Esophagus muscularis mucosa (tissue), 4 donors: ENCODE measurements at regions not wholly inside any gene's neighbourhood (a gene's known extent, or its start where the extent isn't known, plus 50 kb on each side); places are given as distances from the start of the nearest gene placed in this dataset.

Experiments used
- EP300 ChIP-seq: sonication (generic); formaldehyde crosslinking; IDR thresholded peaks from one replicate; pipeline ENCODE4 v1.6.1; 2017; ENCODE audit warnings: antibody characterized with exemption
- POLR2A ChIP-seq: fragments of 450-650 bp; IDR thresholded peaks from one replicate; pipeline ENCODE4 v1.6.1; 2017; ENCODE audit warnings: antibody characterized with exemption, moderate library complexity, mild to moderate bottlenecking, low read depth
- TF ChIP-seq, protein P1 (sequence below), 3 experiments: fragments of 200-600 bp in 2 of 3; fragments of 450-650 bp in 1 of 3; sonication (generic) in 2 of 3; IDR thresholded peaks; one replicate each; pipeline ENCODE4 v1.5.1; 2017 to 2019; ENCODE audit warnings: antibody characterized with exemption in 3 of 3, mild to moderate bottlenecking in 2 of 3, moderate library complexity in 1 of 3

DNA sequence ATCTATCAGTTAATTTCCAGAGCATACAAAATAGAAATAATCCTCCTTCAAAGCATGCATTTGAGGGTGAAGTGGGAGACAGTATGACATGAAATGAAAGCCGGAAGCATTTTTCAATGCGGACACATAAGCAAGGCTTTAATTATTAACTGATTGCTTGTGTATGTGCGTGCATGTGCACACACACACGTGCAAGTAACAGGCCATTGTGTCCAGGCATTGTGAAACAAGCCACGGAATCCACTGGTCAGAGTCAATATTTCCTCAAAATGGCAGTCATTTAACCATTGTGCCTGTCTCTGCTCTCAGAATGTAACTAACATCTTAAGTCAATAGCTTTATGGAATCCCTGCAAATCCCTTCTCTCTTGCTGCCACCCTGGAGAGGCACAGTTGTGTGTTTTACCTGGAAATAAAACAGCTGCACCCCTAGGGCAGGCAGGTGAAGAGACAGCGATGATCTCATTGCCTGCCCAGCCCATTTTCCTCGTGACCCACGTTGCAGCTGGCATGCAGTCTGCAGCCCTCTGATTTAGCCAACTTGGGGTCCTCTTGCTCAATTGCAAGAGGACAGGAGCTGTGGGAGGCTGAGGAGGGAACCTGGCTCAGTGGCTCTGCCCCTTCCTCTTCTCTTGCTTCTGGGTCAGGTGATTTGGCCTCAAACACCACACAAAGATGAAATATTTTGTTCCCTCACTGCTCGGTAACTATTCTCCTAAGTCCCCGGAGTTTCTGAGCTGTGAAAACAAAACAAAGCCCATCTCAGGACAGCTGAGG is 500.9 kb upstream of the ZMIZ1 start:
- TF ChIP-seq, protein P1, sequence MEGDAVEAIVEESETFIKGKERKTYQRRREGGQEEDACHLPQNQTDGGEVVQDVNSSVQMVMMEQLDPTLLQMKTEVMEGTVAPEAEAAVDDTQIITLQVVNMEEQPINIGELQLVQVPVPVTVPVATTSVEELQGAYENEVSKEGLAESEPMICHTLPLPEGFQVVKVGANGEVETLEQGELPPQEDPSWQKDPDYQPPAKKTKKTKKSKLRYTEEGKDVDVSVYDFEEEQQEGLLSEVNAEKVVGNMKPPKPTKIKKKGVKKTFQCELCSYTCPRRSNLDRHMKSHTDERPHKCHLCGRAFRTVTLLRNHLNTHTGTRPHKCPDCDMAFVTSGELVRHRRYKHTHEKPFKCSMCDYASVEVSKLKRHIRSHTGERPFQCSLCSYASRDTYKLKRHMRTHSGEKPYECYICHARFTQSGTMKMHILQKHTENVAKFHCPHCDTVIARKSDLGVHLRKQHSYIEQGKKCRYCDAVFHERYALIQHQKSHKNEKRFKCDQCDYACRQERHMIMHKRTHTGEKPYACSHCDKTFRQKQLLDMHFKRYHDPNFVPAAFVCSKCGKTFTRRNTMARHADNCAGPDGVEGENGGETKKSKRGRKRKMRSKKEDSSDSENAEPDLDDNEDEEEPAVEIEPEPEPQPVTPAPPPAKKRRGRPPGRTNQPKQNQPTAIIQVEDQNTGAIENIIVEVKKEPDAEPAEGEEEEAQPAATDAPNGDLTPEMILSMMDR (IDR thresholded peaks at IDR 0.05): no peak
- TF ChIP-seq EP300: no peak
- no peak for TF ChIP-seq POLR2A
